Panc1 (cell line): ENCODE measurements at regions not wholly inside any gene's neighbourhood (a gene's known extent, or its start where the extent isn't known, plus 50 kb on each side); places are given as distances from the start of the nearest gene placed in this dataset.

ENCODE experiments used
- ATAC-seq: fragments of 200-7000 bp; cut with Tn5 transposase; 2 replicates; pipeline ENCODE4 v1.9.1; 2020; ENCODE audit warnings: mild to moderate bottlenecking, moderate library complexity
- BruUV-seq: library from RNA; stranded (reverse); fragments of 400-500 nt; replicated peaks from 2 replicates; lab custom pipeline; 2021; lab: Mats Ljungman, UMichigan
- CTCF ChIA-PET: fragments of 300-600 bp; sonication (Branson Sonifier 250); formaldehyde crosslinking; loops from one replicate; lab custom pipeline; 2022; ENCODE audit warnings: antibody characterized with exemption; lab: Charles Lee
- POLR2A ChIA-PET: fragments of 300-600 bp; sonication (Branson Sonifier 250); formaldehyde crosslinking; loops from one replicate; lab custom pipeline; 2022; ENCODE audit warnings: antibody characterized with exemption; lab: Charles Lee
- DNase-seq: peaks from one replicate; pipeline ENCODE4 v3.0.0-alpha.2; 2010; ENCODE audit warnings: low read depth, low spot score
- H3K27ac ChIP-seq: 2 replicates; pipeline ENCODE4 v1.5.1; 2011; ENCODE audit warnings: mild to moderate bottlenecking, low read length, inconsistent platforms
- H3K27me3 ChIP-seq: fragments of 200-500 bp; sonication (Bioruptor generic); 2 replicates; pipeline ENCODE4 v1.6.0; 2014; ENCODE audit warnings: low read length, inconsistent platforms; ENCODE audit not compliant: control insufficient read depth, insufficient read depth
- H3K36me3 ChIP-seq: fragments of 200-500 bp; sonication (Bioruptor generic); 2 replicates; pipeline ENCODE4 v1.5.1; 2014; ENCODE audit warnings: inconsistent platforms, mild to moderate bottlenecking, low read length, moderate library complexity; ENCODE audit not compliant: control insufficient read depth, insufficient read depth
- H3K4me1 ChIP-seq: 2 replicates; pipeline ENCODE4 v1.5.1; 2011; ENCODE audit warnings: inconsistent platforms, mild to moderate bottlenecking, low read length, moderate library complexity; ENCODE audit not compliant: control insufficient read depth, insufficient read depth
- H3K4me3 ChIP-seq, 2 experiments: 2 replicates each; pipeline ENCODE4 v1.5.1; 2011 to 2012; ENCODE audit warnings: low read depth in 2 of 2, low read length in 2 of 2, mild to moderate bottlenecking in 2 of 2, inconsistent platforms in 1 of 2, moderate library complexity in 1 of 2
- H3K9me3 ChIP-seq: fragments of 200-500 bp; sonication (Bioruptor generic); 2 replicates; pipeline ENCODE4 v1.5.1; 2014; ENCODE audit warnings: low read depth, mild to moderate bottlenecking, inconsistent platforms, low read length, moderate library complexity; ENCODE audit not compliant: control insufficient read depth, insufficient read depth
- POLR2AphosphoS5 ChIP-seq: IDR thresholded peaks from 2 replicates; pipeline ENCODE4 v1.6.1; 2012; ENCODE audit warnings: mild to moderate bottlenecking, low read depth, low read length, moderate library complexity
- SIN3A ChIP-seq: IDR thresholded peaks from 2 replicates; pipeline ENCODE4 v1.6.1; 2012; ENCODE audit warnings: low read depth, mild to moderate bottlenecking, low read length, moderate library complexity, borderline replicate concordance; ENCODE audit not compliant: insufficient read depth
- TCF7L2 ChIP-seq: IDR thresholded peaks from 2 replicates; pipeline ENCODE4 v1.6.1; 2011; ENCODE audit warnings: mild to moderate bottlenecking, low read depth, low read length, inconsistent platforms
- in situ Hi-C: cut with HindIII; loops from 2 replicates; pipeline ENCODE4 v1.10.0; 2016; ENCODE audit warnings: low sequenced_read_pairs, low pct_unique_long_range_greater_than_20kb
- intact Hi-C: fragments of 100-400 bp; cut with micrococcal nuclease; formaldehyde crosslinking; loops from one replicate; pipeline ENCODE4 v1.10.0; 2022; ENCODE audit not compliant: unreplicated experiment
- TF ChIP-seq, protein P1 (sequence below): fragments of 450-650 bp; IDR thresholded peaks from 2 replicates; pipeline ENCODE4 v1.5.1; 2017; ENCODE audit warnings: mild to moderate bottlenecking
- TF ChIP-seq, protein P2 (sequence below), 2 experiments: IDR thresholded peaks; 2 replicates each; pipeline ENCODE4 v1.6.1; 2011 to 2012; ENCODE audit warnings: low read depth in 2 of 2, control low read depth in 1 of 2, low read length in 1 of 2, mild to moderate bottlenecking in 1 of 2, moderate library complexity in 1 of 2; ENCODE audit not compliant: insufficient read depth in 1 of 2

DNA sequence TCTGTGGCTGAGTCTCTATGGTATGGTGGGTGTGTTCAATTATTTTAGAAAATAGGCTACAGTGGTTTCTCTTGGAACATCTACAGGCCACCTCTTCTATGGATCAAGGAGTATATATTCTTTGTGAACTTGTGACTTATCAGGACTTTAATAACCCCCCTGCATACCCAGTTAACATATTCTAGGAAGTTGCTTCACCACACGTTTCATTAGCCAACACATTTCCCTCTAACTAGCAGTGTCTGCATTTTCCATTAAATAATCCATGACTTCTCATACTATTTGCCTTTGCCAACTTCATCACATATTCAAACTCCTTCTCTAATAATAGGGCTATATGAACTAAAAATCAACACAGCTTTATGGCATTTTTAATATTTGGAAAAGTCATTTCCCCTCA, 187.6 kb upstream of the ARL4C start:
- CTCF ChIA-PET: no interaction called here
- TF ChIP-seq, protein P1, sequence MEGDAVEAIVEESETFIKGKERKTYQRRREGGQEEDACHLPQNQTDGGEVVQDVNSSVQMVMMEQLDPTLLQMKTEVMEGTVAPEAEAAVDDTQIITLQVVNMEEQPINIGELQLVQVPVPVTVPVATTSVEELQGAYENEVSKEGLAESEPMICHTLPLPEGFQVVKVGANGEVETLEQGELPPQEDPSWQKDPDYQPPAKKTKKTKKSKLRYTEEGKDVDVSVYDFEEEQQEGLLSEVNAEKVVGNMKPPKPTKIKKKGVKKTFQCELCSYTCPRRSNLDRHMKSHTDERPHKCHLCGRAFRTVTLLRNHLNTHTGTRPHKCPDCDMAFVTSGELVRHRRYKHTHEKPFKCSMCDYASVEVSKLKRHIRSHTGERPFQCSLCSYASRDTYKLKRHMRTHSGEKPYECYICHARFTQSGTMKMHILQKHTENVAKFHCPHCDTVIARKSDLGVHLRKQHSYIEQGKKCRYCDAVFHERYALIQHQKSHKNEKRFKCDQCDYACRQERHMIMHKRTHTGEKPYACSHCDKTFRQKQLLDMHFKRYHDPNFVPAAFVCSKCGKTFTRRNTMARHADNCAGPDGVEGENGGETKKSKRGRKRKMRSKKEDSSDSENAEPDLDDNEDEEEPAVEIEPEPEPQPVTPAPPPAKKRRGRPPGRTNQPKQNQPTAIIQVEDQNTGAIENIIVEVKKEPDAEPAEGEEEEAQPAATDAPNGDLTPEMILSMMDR: no peak
- TF ChIP-seq SIN3A (no peak), TCF7L2 (no peak), POLR2AphosphoS5 (no peak)
- TF ChIP-seq, protein P2, sequence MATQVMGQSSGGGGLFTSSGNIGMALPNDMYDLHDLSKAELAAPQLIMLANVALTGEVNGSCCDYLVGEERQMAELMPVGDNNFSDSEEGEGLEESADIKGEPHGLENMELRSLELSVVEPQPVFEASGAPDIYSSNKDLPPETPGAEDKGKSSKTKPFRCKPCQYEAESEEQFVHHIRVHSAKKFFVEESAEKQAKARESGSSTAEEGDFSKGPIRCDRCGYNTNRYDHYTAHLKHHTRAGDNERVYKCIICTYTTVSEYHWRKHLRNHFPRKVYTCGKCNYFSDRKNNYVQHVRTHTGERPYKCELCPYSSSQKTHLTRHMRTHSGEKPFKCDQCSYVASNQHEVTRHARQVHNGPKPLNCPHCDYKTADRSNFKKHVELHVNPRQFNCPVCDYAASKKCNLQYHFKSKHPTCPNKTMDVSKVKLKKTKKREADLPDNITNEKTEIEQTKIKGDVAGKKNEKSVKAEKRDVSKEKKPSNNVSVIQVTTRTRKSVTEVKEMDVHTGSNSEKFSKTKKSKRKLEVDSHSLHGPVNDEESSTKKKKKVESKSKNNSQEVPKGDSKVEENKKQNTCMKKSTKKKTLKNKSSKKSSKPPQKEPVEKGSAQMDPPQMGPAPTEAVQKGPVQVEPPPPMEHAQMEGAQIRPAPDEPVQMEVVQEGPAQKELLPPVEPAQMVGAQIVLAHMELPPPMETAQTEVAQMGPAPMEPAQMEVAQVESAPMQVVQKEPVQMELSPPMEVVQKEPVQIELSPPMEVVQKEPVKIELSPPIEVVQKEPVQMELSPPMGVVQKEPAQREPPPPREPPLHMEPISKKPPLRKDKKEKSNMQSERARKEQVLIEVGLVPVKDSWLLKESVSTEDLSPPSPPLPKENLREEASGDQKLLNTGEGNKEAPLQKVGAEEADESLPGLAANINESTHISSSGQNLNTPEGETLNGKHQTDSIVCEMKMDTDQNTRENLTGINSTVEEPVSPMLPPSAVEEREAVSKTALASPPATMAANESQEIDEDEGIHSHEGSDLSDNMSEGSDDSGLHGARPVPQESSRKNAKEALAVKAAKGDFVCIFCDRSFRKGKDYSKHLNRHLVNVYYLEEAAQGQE (IDR thresholded peaks at IDR 0.05; ENCODE audit: insufficient read depth in 1 of 2, low read depth in 2 of 2, low read length in 1 of 2): no peak
- no peak overlapping the region for H3K4me3 ChIP-seq
- no peak for ATAC-seq
- H3K27ac ChIP-seq: no peak overlapping the region; the same call in 1 of the 2 replicates
- DNase-seq: no peak
- no peaks in the 10 kb centered on the region for H3K9me3 ChIP-seq
- H3K4me1 ChIP-seq: peaks cover 10% of the 10 kb centered on the region
- in situ Hi-C loops (no loop called here), intact Hi-C loops (no loop called here)
- H3K36me3 ChIP-seq: no peaks in the 10 kb centered on the region
- no TSS peak for BruUV-seq
- POLR2A ChIA-PET: no interaction called here
- no peaks in the 10 kb centered on the region for H3K27me3 ChIP-seq

- POLR2A ChIA-PET: no interaction called here
- peaks cover 13% of the 10 kb centered on the region for H3K4me1 ChIP-seq
- DNase-seq (no peak), ATAC-seq (no peak)
- intact Hi-C loops (no loop called here), in situ Hi-C loops (no loop called here)
- H3K4me3 ChIP-seq: no peak overlapping the region
- H3K9me3 ChIP-seq: no peaks in the 10 kb centered on the region
- CTCF ChIA-PET: no interaction called here
- H3K36me3 ChIP-seq: no peaks in the 10 kb centered on the region
- H3K27me3 ChIP-seq: no peaks in the 10 kb centered on the region
- H3K27ac ChIP-seq: peak overlapping the region; percentile 23; the same call in 1 of the 2 replicates
- no peak for TF ChIP-seq POLR2AphosphoS5
- TF ChIP-seq, protein P1: no peak
- TF ChIP-seq, protein P2 (IDR thresholded peaks at IDR 0.05; ENCODE audit: insufficient read depth in 1 of 2, low read depth in 2 of 2, low read length in 1 of 2): no peak
- TF ChIP-seq SIN3A: no peak
- no peak for TF ChIP-seq TCF7L2
- BruUV-seq: no TSS peak
Observed at GRCh38 chr2:234683950-234684349, 187.1 kb upstream of the ARL4C start.
